K562 (cell line): ENCODE measurements at regions not wholly inside any gene's neighbourhood (a gene's known extent, or its start where the extent isn't known, plus 50 kb on each side); places are given as distances from the start of the nearest gene placed in this dataset.

Experiments
- CBX8 ChIP-seq: fragments of 200-600 bp; sonication (generic); IDR thresholded peaks from 2 replicates; pipeline ENCODE4 v1.6.1; 2012; ENCODE audit warnings: borderline replicate concordance, mixed run types, low read depth, mild to moderate bottlenecking, moderate library complexity, mixed read lengths, low read length, control low read depth, inconsistent platforms; ENCODE audit not compliant: poor library complexity, severe bottlenecking; ENCODE audit errors: extremely low read depth
- CREBBP ChIP-seq: IDR thresholded peaks from one replicate; pipeline ENCODE4 v1.6.1; 2012; ENCODE audit warnings: low read depth, mild to moderate bottlenecking, control low read depth, inconsistent platforms, low read length
- EGR1 ChIP-seq: fragments of 450-650 bp; conservative IDR thresholded peaks from 2 replicates; pipeline ENCODE4 v1.6.1; 2017; ENCODE audit warnings: mild to moderate bottlenecking
- POLR2B ChIP-seq: fragments of 450-650 bp; IDR thresholded peaks from 2 replicates; pipeline ENCODE4 v1.6.1; 2018; ENCODE audit warnings: low read depth; ENCODE audit not compliant: partially characterized antibody
- POLR3A ChIP-seq: IDR thresholded peaks from 2 replicates; pipeline ENCODE4 v1.6.1; 2011; ENCODE audit warnings: borderline replicate concordance, mild to moderate bottlenecking, moderate library complexity; ENCODE audit not compliant: insufficient read length, insufficient read depth; ENCODE audit errors: extremely low read depth
- SLC30A9 ChIP-seq: fragments of 250-450 bp; sonication (Bioruptor Pico); IDR thresholded peaks from 2 replicates; pipeline ENCODE4 v1.8.0; 2022; ENCODE audit warnings: mild to moderate bottlenecking, moderate library complexity
- SP2 ChIP-seq: IDR thresholded peaks from 2 replicates; pipeline ENCODE4 v1.6.1; 2011; ENCODE audit warnings: mild to moderate bottlenecking, low read depth, low read length, moderate library complexity; ENCODE audit not compliant: poor library complexity, severe bottlenecking; ENCODE audit errors: extremely low read depth
- SPI1 ChIP-seq: IDR thresholded peaks from 2 replicates; pipeline ENCODE4 v1.6.1; 2011; ENCODE audit warnings: low read depth, low read length, control low read depth, borderline replicate concordance
- SRSF1 ChIP-seq: fragments of 200-400 bp; formaldehyde crosslinking; IDR thresholded peaks from 2 replicates; pipeline ENCODE4 v1.6.1; 2017; ENCODE audit warnings: mild to moderate bottlenecking, low read depth, low read length, moderate library complexity
- U2AF1 ChIP-seq: fragments of 200-400 bp; formaldehyde crosslinking; optimal IDR thresholded peaks from 2 replicates; pipeline ENCODE3; 2017; ENCODE audit warnings: mild to moderate bottlenecking, low read depth, low read length, moderate library complexity
- ZNF165 ChIP-seq: fragments of 250-450 bp; sonication (Bioruptor Pico); IDR thresholded peaks from 2 replicates; pipeline ENCODE4 v1.4.0; 2020; ENCODE audit warnings: borderline replicate concordance
- ZNF175 ChIP-seq: fragments of 200-800 bp; sonication (Bioruptor generic); IDR thresholded peaks from 2 replicates; pipeline ENCODE4 v1.6.1; 2016; ENCODE audit warnings: low read depth, mild to moderate bottlenecking, missing genetic modification characterization, missing compliant biosample characterization
- ZNF212 ChIP-seq: fragments of 450-650 bp; formaldehyde crosslinking; IDR thresholded peaks from 2 replicates; pipeline ENCODE4 v1.4.0; 2020; ENCODE audit warnings: mild to moderate bottlenecking
- ZNF384 ChIP-seq: IDR thresholded peaks from 2 replicates; pipeline ENCODE4 v1.6.1; 2012; ENCODE audit warnings: low read depth, low read length, improper control_type of control experiment
- ZNF644 ChIP-seq: fragments of 200-800 bp; sonication (Bioruptor generic); IDR thresholded peaks from 2 replicates; pipeline ENCODE4 v1.6.1; 2016; ENCODE audit warnings: low read depth, missing genetic modification characterization, missing compliant biosample characterization
- TF ChIP-seq, protein P1 (sequence below): fragments of 450-650 bp; IDR thresholded peaks from 2 replicates; pipeline ENCODE4 v1.6.1; 2016; ENCODE audit warnings: low read depth
- TF ChIP-seq, protein P2 (sequence below): fragments of 450-650 bp; IDR thresholded peaks from 2 replicates; pipeline ENCODE4 v1.6.1; 2016; ENCODE audit warnings: antibody characterized with exemption
- TF ChIP-seq, protein P3 (sequence below): fragments of 450-650 bp; formaldehyde crosslinking; conservative IDR thresholded peaks from 2 replicates; pipeline ENCODE4 v1.4.0; 2022; ENCODE audit warnings: mild to moderate bottlenecking, missing genetic modification characterization

DNA sequence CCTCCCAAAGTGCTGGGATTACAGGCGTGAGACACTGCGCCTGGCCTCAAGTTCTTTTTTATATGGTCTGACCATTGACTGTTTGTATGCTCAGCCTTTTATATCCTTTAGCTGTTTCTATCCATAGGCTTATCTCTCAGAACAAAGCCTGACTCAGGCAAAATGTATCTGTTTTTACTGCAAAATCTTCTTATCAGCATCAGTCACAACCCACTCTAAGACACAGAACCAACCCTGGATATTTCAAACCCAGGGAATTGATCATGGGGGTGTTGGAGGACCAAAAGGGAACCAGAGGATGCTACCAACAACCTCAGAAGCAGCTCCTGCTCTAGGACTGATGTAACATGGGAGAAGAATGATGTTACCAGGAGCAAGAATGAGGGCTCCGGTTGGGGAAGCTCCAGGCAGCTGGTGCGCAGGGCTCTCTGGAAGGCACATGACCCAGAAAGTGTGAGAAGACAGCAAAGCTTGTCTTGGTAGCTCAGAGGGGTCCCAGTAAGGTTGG, 75.3 kb upstream of the NCK2 start (continued):
- TF ChIP-seq SRSF1: no peak
- no peak for TF ChIP-seq POLR3A
- TF ChIP-seq SP2: no peak
- no peak for TF ChIP-seq ZNF384
- TF ChIP-seq, protein P1, sequence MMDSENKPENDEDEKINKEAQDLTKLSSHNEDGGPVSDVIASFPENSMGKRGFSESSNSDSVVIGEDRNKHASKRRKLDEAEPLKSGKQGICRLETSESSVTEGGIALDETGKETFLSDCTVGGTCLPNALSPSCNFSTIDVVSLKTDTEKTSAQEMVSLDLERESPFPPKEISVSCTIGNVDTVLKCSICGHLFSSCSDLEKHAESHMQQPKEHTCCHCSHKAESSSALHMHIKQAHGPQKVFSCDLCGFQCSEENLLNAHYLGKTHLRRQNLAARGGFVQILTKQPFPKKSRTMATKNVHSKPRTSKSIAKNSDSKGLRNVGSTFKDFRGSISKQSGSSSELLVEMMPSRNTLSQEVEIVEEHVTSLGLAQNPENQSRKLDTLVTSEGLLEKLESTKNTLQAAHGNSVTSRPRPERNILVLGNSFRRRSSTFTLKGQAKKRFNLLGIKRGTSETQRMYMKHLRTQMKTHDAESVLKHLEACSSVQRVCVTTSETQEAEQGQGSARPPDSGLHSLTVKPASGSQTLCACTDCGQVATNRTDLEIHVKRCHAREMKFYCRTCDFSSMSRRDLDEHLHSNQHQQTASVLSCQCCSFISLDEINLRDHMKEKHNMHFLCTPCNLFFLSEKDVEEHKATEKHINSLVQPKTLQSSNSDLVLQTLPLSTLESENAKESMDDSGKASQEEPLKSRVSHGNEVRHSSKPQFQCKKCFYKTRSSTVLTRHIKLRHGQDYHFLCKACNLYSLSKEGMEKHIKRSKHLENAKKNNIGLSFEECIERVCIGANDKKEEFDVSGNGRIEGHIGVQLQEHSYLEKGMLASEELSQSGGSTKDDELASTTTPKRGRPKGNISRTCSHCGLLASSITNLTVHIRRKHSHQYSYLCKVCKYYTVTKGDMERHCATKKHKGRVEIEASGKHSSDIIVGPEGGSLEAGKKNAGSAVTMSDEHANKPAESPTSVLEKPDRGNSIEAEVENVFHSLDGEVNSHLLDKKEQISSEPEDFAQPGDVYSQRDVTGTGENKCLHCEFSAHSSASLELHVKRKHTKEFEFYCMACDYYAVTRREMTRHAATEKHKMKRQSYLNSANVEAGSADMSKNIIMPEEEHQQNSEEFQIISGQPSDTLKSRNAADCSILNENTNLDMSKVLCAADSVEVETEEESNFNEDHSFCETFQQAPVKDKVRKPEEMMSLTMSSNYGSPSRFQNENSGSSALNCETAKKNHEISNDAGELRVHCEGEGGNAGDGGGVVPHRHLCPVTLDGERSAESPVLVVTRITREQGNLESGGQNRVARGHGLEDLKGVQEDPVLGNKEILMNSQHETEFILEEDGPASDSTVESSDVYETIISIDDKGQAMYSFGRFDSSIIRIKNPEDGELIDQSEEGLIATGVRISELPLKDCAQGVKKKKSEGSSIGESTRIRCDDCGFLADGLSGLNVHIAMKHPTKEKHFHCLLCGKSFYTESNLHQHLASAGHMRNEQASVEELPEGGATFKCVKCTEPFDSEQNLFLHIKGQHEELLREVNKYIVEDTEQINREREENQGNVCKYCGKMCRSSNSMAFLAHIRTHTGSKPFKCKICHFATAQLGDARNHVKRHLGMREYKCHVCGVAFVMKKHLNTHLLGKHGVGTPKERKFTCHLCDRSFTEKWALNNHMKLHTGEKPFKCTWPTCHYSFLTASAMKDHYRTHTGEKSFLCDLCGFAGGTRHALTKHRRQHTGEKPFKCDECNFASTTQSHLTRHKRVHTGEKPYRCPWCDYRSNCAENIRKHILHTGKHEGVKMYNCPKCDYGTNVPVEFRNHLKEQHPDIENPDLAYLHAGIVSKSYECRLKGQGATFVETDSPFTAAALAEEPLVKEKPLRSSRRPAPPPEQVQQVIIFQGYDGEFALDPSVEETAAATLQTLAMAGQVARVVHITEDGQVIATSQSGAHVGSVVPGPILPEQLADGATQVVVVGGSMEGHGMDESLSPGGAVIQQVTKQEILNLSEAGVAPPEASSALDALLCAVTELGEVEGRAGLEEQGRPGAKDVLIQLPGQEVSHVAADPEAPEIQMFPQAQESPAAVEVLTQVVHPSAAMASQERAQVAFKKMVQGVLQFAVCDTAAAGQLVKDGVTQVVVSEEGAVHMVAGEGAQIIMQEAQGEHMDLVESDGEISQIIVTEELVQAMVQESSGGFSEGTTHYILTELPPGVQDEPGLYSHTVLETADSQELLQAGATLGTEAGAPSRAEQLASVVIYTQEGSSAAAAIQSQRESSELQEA: no peak
- TF ChIP-seq, protein P2, sequence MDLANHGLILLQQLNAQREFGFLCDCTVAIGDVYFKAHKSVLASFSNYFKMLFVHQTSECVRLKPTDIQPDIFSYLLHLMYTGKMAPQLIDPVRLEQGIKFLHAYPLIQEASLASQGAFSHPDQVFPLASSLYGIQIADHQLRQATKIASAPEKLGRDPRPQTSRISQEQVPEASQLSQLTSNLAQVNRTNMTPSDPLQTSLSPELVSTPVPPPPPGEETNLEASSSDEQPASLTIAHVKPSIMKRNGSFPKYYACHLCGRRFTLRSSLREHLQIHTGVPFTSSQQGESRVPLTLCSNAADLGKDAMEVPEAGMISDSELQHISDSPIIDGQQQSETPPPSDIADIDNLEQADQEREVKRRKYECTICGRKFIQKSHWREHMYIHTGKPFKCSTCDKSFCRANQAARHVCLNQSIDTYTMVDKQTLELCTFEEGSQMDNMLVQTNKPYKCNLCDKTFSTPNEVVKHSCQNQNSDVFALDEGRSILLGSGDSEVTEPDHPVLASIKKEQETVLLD: no peak
- peak; percentile 39; the same call in 1 of the 2 replicates for TF ChIP-seq ZNF175 (CRISPR knock-in tag)
- no peak for TF ChIP-seq POLR2B
- TF ChIP-seq SLC30A9: no peak
- TF ChIP-seq ZNF212: no peak
- no peak for TF ChIP-seq SPI1
- no peak for TF ChIP-seq CREBBP
- TF ChIP-seq ZNF165 (CRISPR knock-in tag): no peak
- TF ChIP-seq CBX8: no peak
- TF ChIP-seq, protein P3, sequence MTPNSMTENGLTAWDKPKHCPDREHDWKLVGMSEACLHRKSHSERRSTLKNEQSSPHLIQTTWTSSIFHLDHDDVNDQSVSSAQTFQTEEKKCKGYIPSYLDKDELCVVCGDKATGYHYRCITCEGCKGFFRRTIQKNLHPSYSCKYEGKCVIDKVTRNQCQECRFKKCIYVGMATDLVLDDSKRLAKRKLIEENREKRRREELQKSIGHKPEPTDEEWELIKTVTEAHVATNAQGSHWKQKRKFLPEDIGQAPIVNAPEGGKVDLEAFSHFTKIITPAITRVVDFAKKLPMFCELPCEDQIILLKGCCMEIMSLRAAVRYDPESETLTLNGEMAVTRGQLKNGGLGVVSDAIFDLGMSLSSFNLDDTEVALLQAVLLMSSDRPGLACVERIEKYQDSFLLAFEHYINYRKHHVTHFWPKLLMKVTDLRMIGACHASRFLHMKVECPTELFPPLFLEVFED (CRISPR knock-in tag): no peak
- no peak for TF ChIP-seq U2AF1
- TF ChIP-seq EGR1: no peak
- TF ChIP-seq ZNF644: peak; percentile 46; the same call in 1 of the 2 replicates
